AML-193 (cell line): ENCODE measurements at regions not wholly inside any gene's neighbourhood (a gene's known extent, or its start where the extent isn't known, plus 50 kb on each side); places are given as distances from the start of the nearest gene placed in this dataset.
"Not testable (repeated sequence)": the region's sequence is repeated elsewhere in the genome, so short reads cannot be mapped to it uniquely, and the experiment has no call there.

ENCODE experiments used
- DNase-seq, 2 experiments: peaks; one replicate each; lab custom pipeline; 2025; lab: John Stamatoyannopoulos, UW

- DNase-seq, result no peak
These were observed 51.5 kb upstream of the IFNE start for GRCh38 chr9:21533597-21533996.

GRCh38 chr9:21535396-21535795, 53.3 kb upstream of the IFNE start:
- DNase-seq, result no peak

- DNase-seq, result no peak
These were observed 60.7 kb upstream of the IFNE start for GRCh38 chr9:21542787-21543186.

GRCh38 chr9:21543187-21543586, 61.1 kb upstream of the IFNE start:
- no peak for DNase-seq

DNA sequence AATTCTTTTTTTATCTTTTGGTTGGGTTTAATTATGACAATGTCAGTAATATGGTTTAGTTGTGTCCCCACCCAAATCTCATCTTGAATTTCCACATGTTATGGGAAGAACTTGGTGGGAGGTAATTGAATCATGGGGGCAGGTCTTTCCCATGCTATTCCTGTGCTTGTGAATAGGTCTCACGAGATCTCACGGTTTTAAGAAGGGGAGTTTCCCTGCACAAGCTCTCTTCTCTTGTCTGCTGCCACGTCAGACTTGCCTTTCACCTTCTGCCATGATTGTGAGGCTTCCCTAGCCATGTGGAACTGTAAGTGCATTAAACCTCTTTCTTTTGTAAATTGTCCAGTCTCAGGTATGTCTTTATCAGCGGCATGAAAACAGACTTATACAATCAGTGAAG, 61.7 kb upstream of the IFNE start:
- DNase-seq, result not testable (repeated sequence)

GRCh38 chr9:21546949-21547348, 64.8 kb upstream of the IFNE start:
- no peak for DNase-seq

- DNase-seq, result no peak
These were observed 67.2 kb upstream of the IFNE start for GRCh38 chr9:21549251-21549765.

GRCh38 chr9:21549890-21550289, 67.8 kb upstream of the IFNE start:
- DNase-seq, result no peak

DNA sequence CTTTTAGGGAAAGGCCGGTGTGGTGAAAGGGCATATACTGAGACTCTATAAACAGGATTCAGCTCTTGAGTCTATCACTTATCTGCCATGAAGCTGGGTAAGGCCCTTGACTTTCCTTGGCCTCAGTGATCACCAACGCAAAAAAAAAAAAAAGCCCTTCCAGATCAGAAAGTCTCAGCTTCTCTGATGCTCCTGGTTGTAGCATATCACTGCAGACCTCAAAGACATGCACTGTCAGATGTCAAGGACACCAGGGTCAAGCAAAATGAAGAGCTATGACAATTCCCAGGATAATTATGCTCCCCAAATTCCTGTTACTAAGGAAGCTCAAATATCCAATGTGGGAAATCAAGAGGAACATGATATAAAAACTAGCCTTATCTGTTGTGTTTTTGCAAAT, 68.3 kb upstream of the IFNE start:
- DNase-seq, result no peak

DNA sequence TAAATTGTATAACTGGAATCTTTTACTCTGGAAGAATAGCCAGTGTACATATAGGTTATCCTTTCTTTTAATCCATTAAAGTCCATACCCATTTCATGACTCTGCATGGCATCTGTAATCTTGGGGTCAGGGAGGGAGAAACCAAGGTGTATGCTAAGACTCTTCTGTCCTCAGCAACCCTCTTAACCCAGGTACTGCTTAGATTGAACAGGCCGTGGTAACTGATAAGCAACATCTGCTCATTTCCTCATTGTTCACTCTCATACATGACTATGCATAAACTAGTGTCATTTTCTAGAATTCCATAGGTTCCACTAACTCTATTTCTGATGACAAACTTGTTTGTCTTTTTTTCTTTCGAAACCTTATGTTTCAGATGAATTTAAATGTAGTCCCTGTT, 69.3 kb upstream of the IFNE start:
- no peak for DNase-seq

GRCh38 chr9:21552244-21553170, 70.4 kb upstream of the IFNE start:
- no peak for DNase-seq

GRCh38 chr9:21553441-21553840, 71.3 kb upstream of the IFNE start:
- no peak for DNase-seq

DNA sequence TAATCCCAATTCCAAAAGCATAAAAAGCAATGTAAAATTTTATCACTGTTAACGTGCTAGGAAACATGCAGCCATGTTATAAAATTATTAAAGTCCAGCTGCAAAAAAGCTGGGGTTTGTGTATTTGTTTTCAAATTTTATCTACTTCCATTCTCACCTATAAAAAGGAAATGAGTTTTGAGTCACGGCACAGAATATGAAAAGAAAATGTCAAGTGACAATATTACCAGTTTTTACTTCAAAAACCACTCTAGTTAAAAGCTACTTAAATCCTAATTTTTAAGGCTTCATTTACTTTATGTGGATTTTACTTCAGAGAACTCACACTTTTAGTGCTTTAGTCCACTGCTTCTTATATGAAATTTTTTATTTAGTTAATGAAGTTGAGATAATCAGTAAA, 72.7 kb upstream of the IFNE start:
- DNase-seq, result no peak

- no peak for DNase-seq
These were observed 73.8 kb upstream of the IFNE start for GRCh38 chr9:21555911-21556310.

DNA sequence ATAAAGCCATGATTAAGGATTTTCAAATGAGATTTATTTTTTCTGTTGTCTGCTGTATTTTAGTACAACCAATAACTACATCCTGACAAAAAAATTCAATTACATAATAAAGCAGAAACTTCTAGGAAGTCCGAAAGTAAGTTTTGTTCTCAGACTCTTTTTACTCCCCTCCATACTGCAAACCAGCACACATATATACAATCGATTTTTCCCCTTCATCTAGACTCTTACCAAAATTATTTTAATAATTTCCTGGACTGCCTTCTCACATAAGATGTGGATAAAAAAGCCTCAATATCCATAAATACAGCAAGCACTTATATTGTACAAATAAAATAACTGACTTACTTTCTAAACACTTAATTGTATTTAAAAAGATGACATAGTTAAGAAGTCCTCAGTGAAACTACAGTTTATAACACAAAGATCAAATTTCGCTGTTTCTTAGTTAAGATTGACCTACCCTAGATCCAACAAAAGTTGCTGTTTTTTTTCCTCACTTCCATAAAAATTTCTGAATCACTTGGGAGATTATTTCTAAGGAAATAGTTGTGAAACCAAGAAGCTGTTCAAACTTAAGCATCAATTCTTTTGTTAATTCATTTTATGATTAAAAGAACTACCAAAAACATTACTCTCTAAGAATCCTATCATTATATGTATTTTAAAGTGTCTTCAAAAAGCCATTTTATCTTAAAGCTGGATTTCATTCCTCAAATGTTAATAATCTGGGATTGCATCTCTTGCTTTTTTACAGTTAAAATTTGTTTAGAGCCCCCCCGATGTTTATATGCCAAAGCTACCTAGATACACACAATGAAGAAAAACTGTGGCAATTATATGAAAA, 74.7 kb upstream of the IFNE start:
- DNase-seq, result no peak

DNA sequence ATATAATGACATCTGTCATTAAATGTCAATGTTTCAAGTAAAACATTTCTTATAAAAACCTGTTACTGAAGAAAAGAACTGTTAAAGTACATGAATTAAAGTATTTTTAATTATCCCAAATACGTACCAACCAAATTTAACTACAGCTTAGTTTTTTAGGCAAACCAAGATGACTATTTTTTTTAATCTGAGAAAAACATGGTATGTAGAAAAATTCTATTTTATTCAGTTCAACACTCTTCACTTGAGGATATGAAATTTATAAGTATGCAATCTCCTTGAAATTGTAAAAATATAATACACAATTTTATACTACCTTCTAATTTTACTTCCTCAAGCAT, 75.3 kb upstream of the IFNE start:
- DNase-seq, result no peak

DNA sequence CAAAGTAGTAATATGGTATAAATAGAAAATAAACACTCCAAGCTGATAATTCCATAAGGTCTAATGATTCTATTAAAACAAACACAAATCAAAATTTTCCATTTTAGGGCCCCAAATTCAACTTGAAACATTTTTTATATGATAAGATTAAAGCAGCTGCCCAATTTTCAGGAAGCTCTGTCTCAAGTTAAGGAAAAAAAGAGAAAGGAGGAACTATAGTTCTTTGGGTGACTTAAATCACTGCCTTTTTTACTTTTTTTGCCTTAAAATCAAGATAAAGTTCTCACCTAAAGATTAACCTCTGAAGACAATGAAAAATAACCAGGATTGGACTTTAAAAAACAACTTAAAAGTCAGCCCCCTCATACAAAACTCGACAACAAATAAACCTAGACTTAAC, 76.0 kb upstream of the IFNE start:
- no peak for DNase-seq

DNA sequence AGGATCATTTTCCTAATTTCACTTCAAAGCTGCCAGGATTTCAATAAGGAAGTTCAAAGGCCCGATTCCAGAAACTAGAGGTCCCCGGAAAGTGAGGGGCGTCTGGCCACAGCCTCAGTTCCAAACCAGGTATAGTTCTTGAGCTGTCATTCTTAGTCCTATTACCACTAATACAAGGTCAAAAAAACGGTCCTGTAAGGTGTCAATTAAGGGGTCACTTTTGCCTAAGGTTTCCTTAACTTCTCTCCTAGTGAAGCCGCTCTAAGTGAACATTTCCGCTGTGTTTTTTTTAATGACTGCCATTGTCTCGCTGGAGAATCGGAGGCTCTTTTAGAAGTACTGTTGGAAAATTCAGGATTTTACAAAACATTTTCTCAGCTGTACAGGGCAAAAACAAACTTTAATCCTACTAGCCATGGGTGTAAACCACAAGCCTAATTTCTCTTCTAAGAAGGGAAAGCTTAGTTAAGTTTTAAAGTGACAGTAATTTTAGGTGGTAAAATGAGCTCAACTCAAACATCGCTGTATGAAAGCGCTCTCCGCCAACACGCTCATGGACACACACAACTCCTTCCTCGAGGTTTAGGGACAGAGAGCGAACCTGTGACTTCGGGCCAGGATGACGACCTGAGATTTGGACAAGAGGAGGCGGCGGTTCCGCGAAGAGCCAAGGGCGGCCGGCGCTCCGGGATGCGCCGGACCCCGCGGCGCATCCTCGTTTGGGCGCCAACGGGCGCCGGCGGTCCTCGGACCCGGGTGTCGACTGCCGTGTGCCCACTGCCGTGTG, 76.7 kb upstream of the IFNE start:
- no peak for DNase-seq

GRCh38 chr9:21559402-21560280, 77.5 kb upstream of the IFNE start:
- DNase-seq, result no peak

DNA sequence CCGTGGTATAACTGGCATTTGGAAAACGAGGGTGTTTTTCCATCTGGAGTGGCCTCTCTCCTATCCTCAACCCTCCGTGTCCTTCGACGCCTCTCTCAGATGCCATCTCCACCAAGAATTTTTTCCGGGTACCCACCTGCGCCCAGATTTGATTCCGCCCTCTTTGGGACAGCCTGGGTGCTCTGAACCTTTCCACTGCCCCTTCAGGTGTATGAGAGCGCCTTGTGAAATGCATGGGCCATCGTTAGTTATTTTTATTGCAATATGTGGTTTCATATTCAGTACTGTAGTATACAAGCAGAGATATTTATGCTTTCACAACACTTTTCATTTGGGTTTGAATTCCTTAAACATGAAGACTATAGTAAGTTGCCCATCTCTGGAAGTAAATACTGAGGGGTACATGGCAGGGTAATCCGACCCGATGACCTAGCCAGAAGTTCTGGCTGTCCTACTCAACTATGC, 78.2 kb upstream of the IFNE start:
- DNase-seq, result no peak

DNA sequence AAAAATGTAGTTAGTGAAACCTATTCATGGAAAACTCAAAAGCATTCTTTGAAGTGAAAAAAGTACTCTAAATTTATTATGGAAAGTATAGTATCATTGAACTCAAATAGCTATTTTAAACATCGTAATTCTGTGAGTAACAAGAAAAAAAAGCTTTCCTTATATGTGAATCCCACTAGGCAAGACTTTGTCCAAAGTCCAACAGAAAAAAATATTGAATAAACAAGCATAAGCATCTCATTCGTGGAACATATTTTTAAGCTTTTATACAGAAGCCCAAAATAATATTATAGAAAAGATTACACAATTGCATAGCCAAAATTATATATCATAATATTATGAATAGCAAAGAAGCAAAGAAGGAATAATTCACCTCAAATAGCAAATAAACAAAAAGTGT, 79.4 kb upstream of the IFNE start:
- DNase-seq, result no peak
